ENCODE measurements at regions not wholly inside any gene's neighbourhood (a gene's known extent, or its start where the extent isn't known, plus 50 kb on each side); places are given as distances from the start of the nearest gene placed in this dataset.
"Not testable (repeated sequence)": the region's sequence is repeated elsewhere in the genome, so short reads cannot be mapped to it uniquely, and the experiment has no call there.

GRCh38 chr5:74534397-74535129 is 106.0 kb downstream of the ENC1 start:
- DNase-seq (ENCODE audit: low spot score): no peak

GRCh38 chr5:74530326-74531050 is 110.0 kb downstream of the ENC1 start:
- DNase-seq (ENCODE audit: low spot score): no peak

- DNase-seq (ENCODE audit: low spot score): no peak
Observed at GRCh38 chr5:74529101-74529500, 111.4 kb downstream of the ENC1 start.

DNA sequence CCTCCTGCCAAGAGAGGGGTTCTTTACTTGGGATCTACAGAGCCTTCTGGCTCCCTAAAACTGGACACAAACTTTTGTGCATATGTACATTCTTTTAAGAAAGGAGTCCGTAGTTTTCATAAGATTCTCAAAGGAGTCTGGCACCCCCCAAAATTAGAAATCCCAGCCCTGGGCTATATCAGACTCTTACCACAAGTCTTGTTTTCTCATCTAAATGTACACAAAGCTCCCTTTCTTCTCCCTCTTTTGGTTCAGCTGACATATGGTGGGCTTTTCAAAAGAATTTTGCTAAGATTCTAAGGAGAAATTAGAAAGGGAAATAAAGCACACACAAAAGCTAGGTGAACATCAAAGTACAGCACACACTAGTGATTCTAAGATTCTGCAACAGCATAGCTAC is 114.4 kb downstream of the ENC1 start:
- DNase-seq (ENCODE audit: low spot score): no peak

DNA sequence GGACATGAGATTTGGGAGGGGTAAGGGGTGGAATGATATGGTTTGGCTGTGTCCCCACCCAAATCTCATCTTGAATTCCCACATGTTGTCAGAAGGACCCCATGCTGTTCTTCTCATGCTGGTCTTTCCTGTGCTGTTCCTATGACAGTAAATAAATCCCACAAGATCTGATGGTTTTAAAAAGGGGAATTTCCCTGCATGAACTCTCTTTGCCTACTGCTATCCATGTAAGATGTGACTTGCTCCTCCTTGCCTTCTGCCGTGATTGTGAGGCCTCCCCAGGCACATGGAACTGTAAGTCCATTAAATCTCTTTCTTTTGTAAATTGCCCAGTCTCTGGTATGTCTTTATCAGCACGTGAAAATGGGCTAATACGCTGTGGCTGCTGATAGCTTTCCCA is 115.8 kb downstream of the ENC1 start:
- DNase-seq (ENCODE audit: low spot score): not testable (repeated sequence)

- not testable (repeated sequence) for DNase-seq (ENCODE audit: low spot score)
Observed at GRCh38 chr5:74523698-74524097, 116.8 kb downstream of the ENC1 start.

GRCh38 chr5:74522838-74523237 is 117.7 kb downstream of the ENC1 start:
- not testable (repeated sequence) for DNase-seq (ENCODE audit: low spot score)

DNA sequence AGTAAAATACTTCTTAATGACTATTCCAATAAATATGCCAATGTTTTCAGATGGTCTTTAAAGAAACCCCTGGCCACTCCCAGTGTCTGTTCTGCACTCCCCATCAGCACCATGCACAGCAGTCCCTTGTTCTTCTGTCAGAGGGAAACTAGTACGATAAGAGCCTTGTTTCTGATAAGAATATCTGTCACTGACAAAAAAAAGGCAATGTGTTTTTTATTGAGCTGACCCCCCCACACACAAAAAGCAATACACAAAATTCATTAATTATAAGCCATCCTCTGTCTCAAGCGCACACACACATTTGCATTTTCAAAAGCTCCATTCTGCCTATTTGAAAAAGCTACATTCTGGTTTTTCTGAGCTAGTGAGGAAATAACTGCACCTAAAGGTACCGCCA is 119.1 kb downstream of the ENC1 start:
- DNase-seq (ENCODE audit: low spot score): no peak

- DNase-seq (ENCODE audit: low spot score): no peak
Observed at GRCh38 chr5:74519679-74520078, 120.8 kb downstream of the ENC1 start.

GRCh38 chr5:74519161-74519571 is 121.4 kb downstream of the ENC1 start:
- DNase-seq (ENCODE audit: low spot score): no peak

GRCh38 chr5:74517700-74518099 is 122.8 kb downstream of the ENC1 start:
- no peak for DNase-seq (ENCODE audit: low spot score)

DNA sequence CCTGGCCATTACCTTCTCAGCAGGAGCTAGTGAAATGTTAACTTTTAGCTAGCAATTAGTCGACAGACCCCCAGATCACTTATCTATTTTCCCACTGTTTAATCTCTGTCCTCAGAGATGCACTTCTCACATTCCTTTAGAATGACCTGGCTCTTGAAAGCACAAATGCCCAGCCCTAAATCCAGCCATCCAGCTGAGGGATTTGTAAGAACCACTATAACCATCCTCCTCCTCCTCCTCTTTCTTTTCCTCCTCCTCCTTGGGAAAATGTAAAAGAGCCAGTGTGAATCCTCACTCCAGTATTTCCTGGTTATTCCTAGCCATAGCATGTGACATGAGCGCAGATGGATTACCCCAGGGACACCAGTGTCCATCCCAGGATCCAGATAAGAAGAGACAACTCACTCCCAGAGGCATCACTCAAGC is 124.3 kb downstream of the ENC1 start:
- no peak for DNase-seq (ENCODE audit: low spot score)

DNA sequence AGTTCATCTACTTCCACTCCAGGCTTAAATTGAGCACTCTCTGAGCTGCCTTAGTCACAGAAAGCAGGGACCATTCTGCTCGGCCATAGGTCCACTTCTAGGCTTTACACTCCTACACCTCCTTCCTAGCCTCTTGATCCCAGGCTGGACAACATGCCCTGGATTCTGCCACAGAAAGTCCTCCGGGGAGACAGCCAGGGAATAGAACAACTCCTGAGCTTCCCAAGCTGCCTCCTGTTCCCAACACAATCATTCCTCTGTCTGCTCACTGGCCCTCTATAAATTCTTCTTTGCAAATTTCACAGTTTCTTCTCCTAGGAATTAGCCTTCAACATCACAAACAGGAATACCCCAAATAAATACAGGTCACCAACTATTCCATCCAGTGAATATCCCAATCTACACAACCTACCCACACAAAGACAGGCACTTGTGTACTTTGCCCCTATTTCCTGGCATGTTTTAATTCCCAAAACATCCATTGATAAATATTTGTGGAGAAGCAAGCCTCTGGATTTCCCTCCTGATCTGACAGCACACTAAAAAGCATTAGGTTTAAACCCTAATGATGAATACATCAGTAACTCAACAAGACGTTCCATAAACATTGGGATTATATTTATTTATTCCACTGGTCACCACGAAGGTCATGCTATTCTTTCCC is 125.5 kb downstream of the ENC1 start:
- DNase-seq (ENCODE audit: low spot score): no peak

DNA sequence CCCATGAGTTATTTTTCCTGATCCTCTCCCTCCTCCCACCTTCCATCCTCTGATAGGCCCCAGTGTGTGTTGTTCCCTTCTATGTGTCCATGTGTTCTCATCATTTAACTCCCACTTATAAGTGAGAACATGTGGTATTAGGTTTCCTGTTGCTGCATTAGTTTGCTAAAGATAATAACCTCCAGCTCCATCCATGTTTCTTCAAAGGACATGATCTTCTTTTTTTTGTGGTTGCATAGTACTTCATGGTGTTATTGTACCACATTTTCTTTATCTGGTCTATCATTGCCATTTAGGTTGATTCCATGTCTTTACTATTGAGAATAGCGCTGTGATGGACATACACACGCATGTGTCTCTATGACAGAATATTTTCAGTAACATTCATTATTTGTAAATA is 128.8 kb downstream of the ENC1 start:
- not testable (repeated sequence) for DNase-seq (ENCODE audit: low spot score)

DNA sequence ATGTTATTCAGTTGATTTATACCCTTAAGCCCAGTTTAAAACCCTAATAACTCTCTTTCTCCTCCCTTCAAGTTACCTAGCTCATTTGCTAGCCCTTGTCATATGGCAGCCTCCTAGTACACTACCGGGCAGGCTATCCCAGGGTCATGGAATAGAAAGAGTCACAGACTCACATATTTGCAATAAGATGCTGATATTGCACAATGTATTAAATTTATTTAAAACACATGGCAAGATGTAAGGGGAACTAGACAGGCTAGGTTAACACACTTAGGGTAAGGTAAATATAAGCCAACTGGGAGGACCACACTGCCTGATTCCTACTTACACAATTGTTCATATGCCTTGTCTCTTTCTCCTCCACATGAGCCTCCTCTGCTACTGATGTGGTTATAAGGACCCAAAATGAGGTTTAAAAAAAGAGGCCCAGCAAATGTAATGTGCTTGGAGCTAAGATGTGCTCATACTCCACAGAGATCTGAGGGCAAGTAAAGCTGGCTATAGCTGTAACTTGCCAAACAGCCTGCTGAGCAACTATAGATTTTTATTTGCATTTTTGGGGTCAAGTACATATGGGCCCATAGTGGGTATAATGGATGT is 130.0 kb downstream of the ENC1 start:
- no peak for DNase-seq (ENCODE audit: low spot score)

GRCh38 chr5:74507370-74508005 is 133.0 kb downstream of the ENC1 start:
- no peak for DNase-seq (ENCODE audit: low spot score)

- DNase-seq (ENCODE audit: low spot score): no peak
Observed at GRCh38 chr5:74506119-74506518, 134.4 kb downstream of the ENC1 start.

DNA sequence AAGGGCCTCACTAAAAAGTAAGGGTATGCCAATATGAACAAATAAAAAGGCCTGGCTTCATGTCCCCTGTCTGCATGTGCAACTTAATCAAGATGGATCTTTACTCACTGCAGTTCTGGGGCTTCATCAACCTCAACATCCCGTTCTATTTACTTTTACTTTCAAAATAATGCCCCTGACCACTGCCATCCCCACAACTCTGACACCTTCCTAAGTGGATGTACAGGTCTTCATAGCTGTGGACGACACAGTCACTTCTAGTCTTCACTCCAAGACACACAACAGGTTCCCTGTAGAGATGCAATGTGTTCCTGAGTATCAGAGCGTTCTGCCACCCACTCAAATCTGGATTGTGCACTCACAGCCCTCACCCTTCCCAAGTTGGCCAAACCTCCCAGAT is 136.1 kb downstream of the ENC1 start:
- DNase-seq (ENCODE audit: low spot score): no peak

- DNase-seq (ENCODE audit: low spot score): no peak
Observed at GRCh38 chr5:74502479-74502950, 138.0 kb downstream of the ENC1 start.

DNA sequence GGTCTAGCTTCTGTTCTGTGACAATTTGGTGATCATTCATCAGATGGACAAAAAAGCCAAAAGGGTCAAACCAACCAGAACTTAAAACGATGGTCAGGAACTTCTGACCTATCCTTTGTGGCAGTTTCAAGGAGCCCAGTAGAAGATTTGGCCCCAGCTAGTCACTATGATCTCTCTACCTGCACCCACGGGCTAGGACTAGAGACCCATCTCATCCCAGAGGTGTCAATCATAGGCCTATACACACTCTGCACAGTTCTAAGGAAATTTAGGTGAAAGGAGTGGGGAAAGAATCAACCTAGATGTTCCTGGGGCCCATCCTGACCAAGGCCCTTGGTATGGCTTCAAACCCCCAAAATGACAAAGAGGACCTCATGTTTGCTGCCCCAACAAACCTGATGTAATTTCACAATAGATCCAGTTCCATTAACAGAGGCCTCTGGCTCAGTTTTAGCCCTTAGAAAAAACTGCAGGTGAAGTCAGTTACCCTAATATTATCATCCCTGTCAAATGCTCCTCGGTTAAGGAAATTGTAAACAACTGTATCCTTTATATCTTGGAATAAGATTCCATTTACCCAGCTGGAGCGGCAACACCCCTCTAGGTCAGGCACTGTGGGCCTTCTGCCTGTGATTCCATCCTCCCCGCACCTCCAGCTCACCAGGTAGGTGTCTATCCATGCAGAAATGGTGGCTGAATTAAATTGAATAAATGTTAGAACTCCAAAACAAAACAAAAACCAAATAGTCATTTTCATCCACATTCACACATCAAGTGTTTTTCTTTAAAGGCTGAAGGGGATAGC is 138.7 kb downstream of the ENC1 start:
- no peak for DNase-seq (ENCODE audit: low spot score)
